ENCODE measurements at regions not wholly inside any gene's neighbourhood (a gene's known extent, or its start where the extent isn't known, plus 50 kb on each side); places are given as distances from the start of the nearest gene placed in this dataset.

- no peaks in the 10 kb centered on the region for H3K27me3 ChIP-seq (ENCODE audit: insufficient read depth, low read length)
- H3K4me3 ChIP-seq (ENCODE audit: low read depth, low read length, poor library complexity, severe bottlenecking), result no peak overlapping the region
- H3K9me3 ChIP-seq (ENCODE audit: low read length), result no peaks in the 10 kb centered on the region
- TF ChIP-seq EZH2 (IDR thresholded peaks at IDR 0.05; ENCODE audit: borderline replicate concordance, low read length) (no peak), CTCF (IDR thresholded peaks at IDR 0.05; ENCODE audit: low read length) (no peak)
- no peak overlapping the region for H3K4me2 ChIP-seq (ENCODE audit: low read length)
- no peak overlapping the region for H2AFZ ChIP-seq (ENCODE audit: low read length)
- H3K79me2 ChIP-seq (ENCODE audit: insufficient read depth, low read length), result no peaks in the 10 kb centered on the region
- H4K20me1 ChIP-seq (ENCODE audit: insufficient read depth, low read length), result no peaks in the 10 kb centered on the region
- H3F3A ChIP-seq (ENCODE audit: insufficient read depth, low read length), result no peaks in the 10 kb centered on the region
- no peaks in the 10 kb centered on the region for H3K36me3 ChIP-seq (ENCODE audit: insufficient read depth, low read length)
- H3K27ac ChIP-seq (ENCODE audit: low read depth, low read length, poor library complexity, severe bottlenecking), result no peak overlapping the region
- no peak overlapping the region for H3K9ac ChIP-seq (ENCODE audit: low read length)
- H3K4me1 ChIP-seq (ENCODE audit: insufficient read depth, low read length, severe bottlenecking), result no peaks in the 10 kb centered on the region
- H3K9me2 ChIP-seq (ENCODE audit: low read depth, low read length), result no peaks in the 10 kb centered on the region
Measured at GRCh38 chr2:225993430-225993829, 593.9 kb downstream of the NYAP2 start.

GRCh38 chr2:225989809-225990208, 590.3 kb downstream of the NYAP2 start:
- Histone ChIP-seq H3K9ac (ENCODE audit: low read length) (no peak overlapping the region), H3K4me3 (ENCODE audit: low read depth, low read length, poor library complexity, severe bottlenecking) (no peak overlapping the region), H3F3A (ENCODE audit: insufficient read depth, low read length) (no peaks in the 10 kb centered on the region), H4K20me1 (ENCODE audit: insufficient read depth, low read length) (no peaks in the 10 kb centered on the region), H3K4me2 (ENCODE audit: low read length) (no peak overlapping the region), H3K36me3 (ENCODE audit: insufficient read depth, low read length) (no peaks in the 10 kb centered on the region), H3K9me2 (ENCODE audit: low read depth, low read length) (no peaks in the 10 kb centered on the region), H3K27me3 (ENCODE audit: insufficient read depth, low read length) (no peaks in the 10 kb centered on the region), H3K79me2 (ENCODE audit: insufficient read depth, low read length) (no peaks in the 10 kb centered on the region), H2AFZ (ENCODE audit: low read length) (no peak overlapping the region), H3K9me3 (ENCODE audit: low read length) (no peaks in the 10 kb centered on the region), H3K27ac (ENCODE audit: low read depth, low read length, poor library complexity, severe bottlenecking) (no peak overlapping the region), H3K4me1 (ENCODE audit: insufficient read depth, low read length, severe bottlenecking) (no peaks in the 10 kb centered on the region)
- TF ChIP-seq EZH2 (IDR thresholded peaks at IDR 0.05; ENCODE audit: borderline replicate concordance, low read length), result no peak

GRCh38 chr2:225980372-225980771, 580.9 kb downstream of the NYAP2 start:
- H3K36me3 ChIP-seq (ENCODE audit: insufficient read depth, low read length), result no peaks in the 10 kb centered on the region
- no peaks in the 10 kb centered on the region for H3K27me3 ChIP-seq (ENCODE audit: insufficient read depth, low read length)
- no peaks in the 10 kb centered on the region for H3F3A ChIP-seq (ENCODE audit: insufficient read depth, low read length)
- H3K4me1 ChIP-seq (ENCODE audit: insufficient read depth, low read length, severe bottlenecking), result no peaks in the 10 kb centered on the region
- H3K9me2 ChIP-seq (ENCODE audit: low read depth, low read length), result no peaks in the 10 kb centered on the region
- H3K79me2 ChIP-seq (ENCODE audit: insufficient read depth, low read length), result no peaks in the 10 kb centered on the region
- no peak overlapping the region for H3K4me2 ChIP-seq (ENCODE audit: low read length)
- H3K27ac ChIP-seq (ENCODE audit: low read depth, low read length, poor library complexity, severe bottlenecking), result no peak overlapping the region
- H3K9me3 ChIP-seq (ENCODE audit: low read length), result no peaks in the 10 kb centered on the region
- TF ChIP-seq EZH2 (IDR thresholded peaks at IDR 0.05; ENCODE audit: borderline replicate concordance, low read length) (no peak), CTCF (IDR thresholded peaks at IDR 0.05; ENCODE audit: low read length) (no peak)
- no peak overlapping the region for H2AFZ ChIP-seq (ENCODE audit: low read length)
- H4K20me1 ChIP-seq (ENCODE audit: insufficient read depth, low read length), result no peaks in the 10 kb centered on the region
- H3K4me3 ChIP-seq (ENCODE audit: low read depth, low read length, poor library complexity, severe bottlenecking), result no peak overlapping the region
- H3K9ac ChIP-seq (ENCODE audit: low read length), result no peak overlapping the region

GRCh38 chr2:225971433-225971832, 571.9 kb downstream of the NYAP2 start:
- H3K4me1 ChIP-seq (ENCODE audit: insufficient read depth, low read length, severe bottlenecking), result no peaks in the 10 kb centered on the region
- no peak overlapping the region for H2AFZ ChIP-seq (ENCODE audit: low read length)
- no peaks in the 10 kb centered on the region for H3K79me2 ChIP-seq (ENCODE audit: insufficient read depth, low read length)
- H3F3A ChIP-seq (ENCODE audit: insufficient read depth, low read length), result no peaks in the 10 kb centered on the region
- H3K36me3 ChIP-seq (ENCODE audit: insufficient read depth, low read length), result no peaks in the 10 kb centered on the region
- H3K4me3 ChIP-seq (ENCODE audit: low read depth, low read length, poor library complexity, severe bottlenecking), result no peak overlapping the region
- H3K4me2 ChIP-seq (ENCODE audit: low read length), result no peak overlapping the region
- H3K9me2 ChIP-seq (ENCODE audit: low read depth, low read length), result no peaks in the 10 kb centered on the region
- no peaks in the 10 kb centered on the region for H3K9me3 ChIP-seq (ENCODE audit: low read length)
- no peak overlapping the region for H3K27ac ChIP-seq (ENCODE audit: low read depth, low read length, poor library complexity, severe bottlenecking)
- no peaks in the 10 kb centered on the region for H3K27me3 ChIP-seq (ENCODE audit: insufficient read depth, low read length)
- no peak for TF ChIP-seq CTCF (IDR thresholded peaks at IDR 0.05; ENCODE audit: low read length)
- no peaks in the 10 kb centered on the region for H4K20me1 ChIP-seq (ENCODE audit: insufficient read depth, low read length)
- H3K9ac ChIP-seq (ENCODE audit: low read length), result no peak overlapping the region

Measured in OCI-LY1 (cell line).